ENCODE measurements at regions not wholly inside any gene's neighbourhood (a gene's known extent, or its start where the extent isn't known, plus 50 kb on each side); places are given as distances from the start of the nearest gene placed in this dataset.

- TF ChIP-seq, protein P1, sequence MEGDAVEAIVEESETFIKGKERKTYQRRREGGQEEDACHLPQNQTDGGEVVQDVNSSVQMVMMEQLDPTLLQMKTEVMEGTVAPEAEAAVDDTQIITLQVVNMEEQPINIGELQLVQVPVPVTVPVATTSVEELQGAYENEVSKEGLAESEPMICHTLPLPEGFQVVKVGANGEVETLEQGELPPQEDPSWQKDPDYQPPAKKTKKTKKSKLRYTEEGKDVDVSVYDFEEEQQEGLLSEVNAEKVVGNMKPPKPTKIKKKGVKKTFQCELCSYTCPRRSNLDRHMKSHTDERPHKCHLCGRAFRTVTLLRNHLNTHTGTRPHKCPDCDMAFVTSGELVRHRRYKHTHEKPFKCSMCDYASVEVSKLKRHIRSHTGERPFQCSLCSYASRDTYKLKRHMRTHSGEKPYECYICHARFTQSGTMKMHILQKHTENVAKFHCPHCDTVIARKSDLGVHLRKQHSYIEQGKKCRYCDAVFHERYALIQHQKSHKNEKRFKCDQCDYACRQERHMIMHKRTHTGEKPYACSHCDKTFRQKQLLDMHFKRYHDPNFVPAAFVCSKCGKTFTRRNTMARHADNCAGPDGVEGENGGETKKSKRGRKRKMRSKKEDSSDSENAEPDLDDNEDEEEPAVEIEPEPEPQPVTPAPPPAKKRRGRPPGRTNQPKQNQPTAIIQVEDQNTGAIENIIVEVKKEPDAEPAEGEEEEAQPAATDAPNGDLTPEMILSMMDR (IDR thresholded peaks at IDR 0.05): no peak
- H3K27ac ChIP-seq: no peak overlapping the region
- H3K4me1 ChIP-seq: no peaks in the 10 kb centered on the region
- WGBS, 3 donors: 83 to 88% (median 87%) methylated on average over 6 of the region's 6 CpGs
- intact Hi-C loops (cut with DNase I): no loop called here
- H3K9me3 ChIP-seq: no peaks in the 10 kb centered on the region
- peaks cover 0 to 3% (median 0%) of the 10 kb centered on the region in 3 donors for H3K27me3 ChIP-seq (ENCODE audit: insufficient read depth in 3 of 3, low read length in 2 of 3)
- H3K4me3 ChIP-seq: no peak overlapping the region
- ATAC-seq (no peak), DNase-seq (no peak)
- no peaks in the 10 kb centered on the region for H3K36me3 ChIP-seq (ENCODE audit: insufficient read depth in 1 of 2, low read depth in 1 of 2)
These were observed 199.7 kb upstream of the RAB6C start for GRCh38 chr2:129779783-129780182.

DNA sequence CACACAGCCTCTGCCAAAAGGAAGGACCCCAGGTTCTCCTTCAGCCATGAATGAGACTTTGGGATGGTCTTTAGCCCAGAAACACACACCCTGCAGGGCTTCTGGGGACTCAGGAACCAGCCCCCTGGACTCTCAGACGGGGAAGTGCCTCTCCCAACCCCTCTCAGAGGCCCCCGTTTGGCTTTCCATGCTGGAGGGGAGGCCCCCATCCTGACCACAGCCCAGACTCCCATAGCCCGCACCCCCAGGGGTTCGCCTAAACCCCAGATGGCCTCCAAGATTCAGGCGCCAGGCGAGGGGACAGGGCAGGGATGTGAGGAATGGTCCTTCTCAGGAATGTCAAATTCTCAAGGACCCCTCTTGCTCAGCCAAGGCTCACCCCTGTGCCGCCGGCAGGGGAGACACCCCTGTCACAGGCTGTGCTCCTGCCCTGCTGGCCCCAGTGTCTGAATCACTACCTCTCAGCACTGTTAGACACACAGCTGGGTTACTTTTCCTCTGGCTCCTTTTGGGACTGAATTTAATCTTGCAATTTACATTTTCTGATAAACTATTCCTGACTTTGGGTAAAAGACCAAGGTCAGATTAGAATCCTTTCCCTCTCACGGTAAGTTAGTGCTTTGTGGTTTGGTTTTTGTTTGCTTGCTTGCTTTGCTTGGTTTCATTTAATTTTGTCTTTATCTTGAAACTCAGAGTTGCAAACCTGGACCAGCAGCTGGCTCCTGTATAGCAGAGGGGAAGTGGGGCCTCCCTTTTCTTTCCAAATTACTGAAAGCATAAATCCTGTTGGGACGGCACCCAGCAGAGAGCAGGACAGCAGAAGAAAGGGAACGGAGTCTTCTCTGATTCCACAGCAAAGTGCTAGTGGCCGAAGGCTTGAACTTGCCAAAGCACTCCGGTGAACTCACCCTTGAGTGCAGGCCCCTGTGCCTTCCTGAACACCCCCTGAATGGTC is 198.9 kb upstream of the RAB6C start:
- Histone ChIP-seq H3K9me3 (no peaks in the 10 kb centered on the region), H3K27me3 (ENCODE audit: insufficient read depth in 3 of 3, low read length in 2 of 3) (peaks cover 0 to 3% (median 0%) of the 10 kb centered on the region in 3 donors), H3K27ac (no peak overlapping the region), H3K4me1 (no peaks in the 10 kb centered on the region), H3K4me3 (no peak overlapping the region), H3K36me3 (ENCODE audit: insufficient read depth in 1 of 2, low read depth in 1 of 2) (no peaks in the 10 kb centered on the region)
- 57 to 61% (median 59%) methylated on average over 13 of the region's 13 CpGs for WGBS, 3 donors
- intact Hi-C loops (cut with DNase I): no loop called here
- TF ChIP-seq, protein P1 (IDR thresholded peaks at IDR 0.05): no peak
- DNase-seq (no peak), ATAC-seq (no peak)

- H3K4me3 ChIP-seq: no peak overlapping the region
- intact Hi-C loops (cut with DNase I): no loop called here
- H3K9me3 ChIP-seq: no peaks in the 10 kb centered on the region
- ATAC-seq (no peak), DNase-seq (no peak)
- 72 to 79% (median 76%) methylated on average over 18 of the region's 18 CpGs for WGBS, 3 donors
- H3K4me1 ChIP-seq: no peaks in the 10 kb centered on the region
- H3K36me3 ChIP-seq (ENCODE audit: insufficient read depth in 1 of 2, low read depth in 1 of 2): no peaks in the 10 kb centered on the region
- H3K27ac ChIP-seq: no peak overlapping the region
- TF ChIP-seq, protein P1 (IDR thresholded peaks at IDR 0.05): no peak
- H3K27me3 ChIP-seq (ENCODE audit: insufficient read depth in 3 of 3, low read length in 2 of 3): peaks cover 0 to 3% (median 0%) of the 10 kb centered on the region in 3 donors
These were observed 197.5 kb upstream of the RAB6C start for GRCh38 chr2:129781749-129782632.

DNA sequence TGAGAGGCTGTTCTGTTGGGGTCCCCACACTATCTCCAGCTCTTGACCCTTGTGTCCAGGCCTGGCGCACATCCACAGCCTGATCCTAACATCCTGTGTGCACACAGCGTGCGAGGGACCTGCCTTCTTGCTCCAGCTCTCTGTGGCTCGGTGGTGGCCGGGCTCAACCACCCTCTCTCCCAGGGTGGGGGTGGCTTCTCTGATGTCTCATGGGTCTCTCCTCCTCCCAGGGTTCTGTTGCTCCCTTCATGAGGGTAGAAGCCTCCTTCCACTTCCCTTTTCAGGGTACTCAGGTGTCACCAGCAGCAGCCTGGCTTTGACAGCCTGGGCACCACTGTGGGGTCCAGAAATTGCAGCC is 196.9 kb upstream of the RAB6C start:
- Histone ChIP-seq H3K36me3 (ENCODE audit: insufficient read depth in 1 of 2, low read depth in 1 of 2) (no peaks in the 10 kb centered on the region), H3K27ac (no peak overlapping the region), H3K4me3 (no peak overlapping the region), H3K9me3 (no peaks in the 10 kb centered on the region), H3K4me1 (no peaks in the 10 kb centered on the region), H3K27me3 (ENCODE audit: insufficient read depth in 3 of 3, low read length in 2 of 3) (peaks cover 0 to 3% (median 0%) of the 10 kb centered on the region in 3 donors)
- TF ChIP-seq, protein P1 (IDR thresholded peaks at IDR 0.05): no peak
- intact Hi-C loops (cut with DNase I): no loop called here
- no peak for DNase-seq
- WGBS, 3 donors: 78 to 87% (median 81%) methylated on average over 5 of the region's 5 CpGs
- no peak for ATAC-seq

Data from psoas muscle (tissue), 7 donors.